22Rv1 (cell line): ENCODE measurements at regions not wholly inside any gene's neighbourhood (a gene's known extent, or its start where the extent isn't known, plus 50 kb on each side); places are given as distances from the start of the nearest gene placed in this dataset.

Source experiments
- H3K27ac ChIP-seq: fragments of 450-650 bp; 2 replicates; pipeline ENCODE4 v1.5.1; 2017
- ZFX ChIP-seq: fragments of 450-650 bp; IDR thresholded peaks from 2 replicates; pipeline ENCODE4 v1.6.1; 2017; ENCODE audit warnings: antibody characterized with exemption, borderline replicate concordance
- TF ChIP-seq, protein P1 (sequence below): fragments of 450-650 bp; IDR thresholded peaks from 2 replicates; pipeline ENCODE4 v1.5.1; 2017; ENCODE audit warnings: mild to moderate bottlenecking

DNA sequence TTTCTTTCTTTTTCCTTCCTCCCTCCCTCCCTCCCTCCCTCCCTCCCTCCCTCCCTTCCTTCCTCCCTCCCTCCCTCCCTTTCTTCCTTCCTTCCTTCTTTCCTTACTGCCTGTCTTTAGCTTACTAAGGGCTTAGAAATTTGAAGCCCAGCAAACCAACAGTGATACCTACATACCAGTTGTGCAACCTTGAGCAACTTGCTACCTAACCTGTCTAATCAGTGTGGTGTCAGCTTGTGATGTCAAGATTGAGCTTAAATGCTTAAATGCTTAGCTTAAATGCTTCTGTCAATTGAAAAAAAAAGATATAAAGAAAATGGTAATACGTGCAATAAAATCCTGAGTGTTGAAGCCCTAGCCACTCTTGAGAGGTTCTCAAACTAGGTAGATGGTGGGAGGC is 728.6 kb downstream of the TRIML1 start:
- no peak overlapping the region for H3K27ac ChIP-seq
- TF ChIP-seq, protein P1, sequence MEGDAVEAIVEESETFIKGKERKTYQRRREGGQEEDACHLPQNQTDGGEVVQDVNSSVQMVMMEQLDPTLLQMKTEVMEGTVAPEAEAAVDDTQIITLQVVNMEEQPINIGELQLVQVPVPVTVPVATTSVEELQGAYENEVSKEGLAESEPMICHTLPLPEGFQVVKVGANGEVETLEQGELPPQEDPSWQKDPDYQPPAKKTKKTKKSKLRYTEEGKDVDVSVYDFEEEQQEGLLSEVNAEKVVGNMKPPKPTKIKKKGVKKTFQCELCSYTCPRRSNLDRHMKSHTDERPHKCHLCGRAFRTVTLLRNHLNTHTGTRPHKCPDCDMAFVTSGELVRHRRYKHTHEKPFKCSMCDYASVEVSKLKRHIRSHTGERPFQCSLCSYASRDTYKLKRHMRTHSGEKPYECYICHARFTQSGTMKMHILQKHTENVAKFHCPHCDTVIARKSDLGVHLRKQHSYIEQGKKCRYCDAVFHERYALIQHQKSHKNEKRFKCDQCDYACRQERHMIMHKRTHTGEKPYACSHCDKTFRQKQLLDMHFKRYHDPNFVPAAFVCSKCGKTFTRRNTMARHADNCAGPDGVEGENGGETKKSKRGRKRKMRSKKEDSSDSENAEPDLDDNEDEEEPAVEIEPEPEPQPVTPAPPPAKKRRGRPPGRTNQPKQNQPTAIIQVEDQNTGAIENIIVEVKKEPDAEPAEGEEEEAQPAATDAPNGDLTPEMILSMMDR: no peak
- no peak for TF ChIP-seq ZFX

DNA sequence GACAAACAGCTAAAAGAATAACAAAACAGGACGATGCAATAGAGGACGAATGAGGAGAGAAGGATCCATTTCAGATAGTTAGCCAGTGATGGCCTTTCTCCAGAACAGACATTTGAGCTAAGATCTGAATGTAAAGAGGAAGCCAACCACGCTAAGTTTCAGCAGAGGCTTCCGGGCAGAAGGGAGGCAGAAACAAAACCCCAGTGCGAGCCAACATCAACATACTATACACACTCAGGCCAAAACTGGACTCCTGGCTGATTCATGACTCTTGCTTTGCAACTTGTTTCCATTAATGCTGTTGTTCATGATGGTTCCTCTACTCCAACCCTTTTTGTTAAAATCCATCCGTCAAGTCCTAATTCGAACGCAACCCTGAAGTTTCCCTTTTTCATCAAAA is 730.3 kb downstream of the TRIML1 start:
- H3K27ac ChIP-seq: no peak overlapping the region
- TF ChIP-seq, protein P1: no peak
- no peak for TF ChIP-seq ZFX

DNA sequence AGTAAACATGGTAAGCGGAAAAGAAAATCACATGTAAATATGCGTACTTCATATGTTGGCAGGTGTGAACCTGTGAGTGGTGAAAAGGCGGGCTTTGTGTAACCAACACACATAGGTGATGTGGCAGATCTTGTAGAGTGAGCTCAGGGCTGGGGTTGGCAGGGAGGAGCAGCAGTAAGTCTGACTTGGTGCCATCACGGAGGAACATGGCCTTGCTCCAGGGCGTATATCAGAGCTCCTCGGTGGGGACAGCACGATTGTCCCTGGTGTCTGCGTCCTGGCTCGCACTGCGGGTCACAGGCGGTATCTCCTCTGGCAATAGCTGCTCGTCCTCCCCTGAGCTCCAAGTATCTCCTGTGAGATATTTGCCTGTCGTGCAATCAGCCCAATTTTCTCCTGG is 733.6 kb downstream of the TRIML1 start:
- no peak overlapping the region for H3K27ac ChIP-seq
- no peak for TF ChIP-seq ZFX

DNA sequence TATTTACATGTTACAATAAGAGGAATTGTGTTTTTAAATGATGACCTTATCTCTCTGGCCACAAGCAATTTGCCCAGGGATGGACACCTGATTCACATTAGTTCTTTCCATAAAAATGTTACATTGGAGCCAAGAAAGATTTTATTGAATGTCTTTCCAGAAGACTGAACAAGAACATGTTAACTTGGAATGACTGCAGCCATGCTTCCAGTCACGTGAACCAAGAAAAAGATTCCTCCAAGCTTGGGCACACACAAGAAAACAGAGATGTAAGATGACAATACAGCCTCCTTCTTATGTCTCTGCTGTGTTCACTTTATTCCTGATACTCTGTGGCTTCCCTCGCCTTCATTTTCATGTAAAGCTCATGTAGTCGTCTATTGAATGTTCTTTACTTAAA is 737.6 kb downstream of the TRIML1 start:
- TF ChIP-seq ZFX: no peak
- TF ChIP-seq, protein P1: no peak
- no peak overlapping the region for H3K27ac ChIP-seq

DNA sequence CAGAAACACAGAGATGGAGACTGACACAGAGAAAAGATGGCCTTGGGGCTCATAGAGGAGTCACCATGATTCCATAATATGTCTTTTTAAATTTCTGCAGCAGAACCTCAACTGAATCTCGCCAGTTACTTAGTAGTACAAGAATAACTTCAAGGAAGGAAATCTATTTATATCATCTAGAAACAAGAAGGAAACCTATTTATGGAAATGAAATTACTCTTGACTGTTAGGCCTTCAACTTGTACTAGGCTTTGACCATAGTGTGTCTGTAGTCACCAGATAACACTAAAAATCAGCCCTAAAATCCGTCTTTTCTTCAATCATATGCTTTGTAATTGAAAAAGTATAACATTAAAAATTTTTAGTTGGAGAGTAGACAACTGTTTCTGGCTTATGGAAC is 740.4 kb downstream of the TRIML1 start:
- TF ChIP-seq ZFX: no peak
- TF ChIP-seq, protein P1: no peak
- H3K27ac ChIP-seq: no peak overlapping the region

DNA sequence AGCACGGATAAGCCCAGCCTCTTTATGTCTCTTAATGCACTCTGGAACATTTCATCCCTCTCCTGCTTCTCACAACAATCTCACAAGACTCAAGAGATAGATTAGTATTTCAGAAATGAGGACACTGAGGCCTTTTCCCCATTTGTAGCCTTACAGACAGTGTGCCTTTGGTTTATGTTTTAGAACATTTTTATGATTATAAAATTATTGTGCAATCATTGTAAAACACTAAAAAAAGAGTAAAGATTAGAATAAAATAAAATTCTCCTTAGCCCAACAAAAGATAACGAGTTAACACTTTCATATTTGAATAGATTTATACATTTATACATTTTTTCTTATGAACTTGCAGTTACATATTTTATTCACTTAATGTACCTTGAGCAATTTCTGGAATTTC is 748.7 kb downstream of the TRIML1 start:
- no peak overlapping the region for H3K27ac ChIP-seq
- TF ChIP-seq ZFX: no peak
- TF ChIP-seq, protein P1: no peak

DNA sequence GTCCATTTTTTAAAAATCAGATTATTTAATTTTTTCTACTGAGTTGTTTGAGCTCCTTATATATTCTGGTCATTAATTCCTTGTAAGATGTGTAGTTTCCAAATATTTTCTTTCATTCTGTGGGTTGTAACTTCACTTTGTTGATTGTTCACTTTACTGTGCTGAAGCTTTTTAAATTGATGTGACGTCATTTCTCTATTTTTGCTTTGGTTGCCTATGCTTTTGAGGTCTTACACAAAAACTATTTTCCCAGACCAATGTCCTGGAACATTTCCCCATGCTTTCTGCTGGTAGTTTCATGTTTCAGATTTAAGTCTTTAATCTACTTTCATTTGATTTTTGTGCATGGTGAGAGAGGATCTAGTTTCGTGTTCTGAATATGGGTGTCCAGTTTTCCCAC is 753.6 kb downstream of the TRIML1 start:
- no peak overlapping the region for H3K27ac ChIP-seq
- TF ChIP-seq, protein P1: no peak
- no peak for TF ChIP-seq ZFX

DNA sequence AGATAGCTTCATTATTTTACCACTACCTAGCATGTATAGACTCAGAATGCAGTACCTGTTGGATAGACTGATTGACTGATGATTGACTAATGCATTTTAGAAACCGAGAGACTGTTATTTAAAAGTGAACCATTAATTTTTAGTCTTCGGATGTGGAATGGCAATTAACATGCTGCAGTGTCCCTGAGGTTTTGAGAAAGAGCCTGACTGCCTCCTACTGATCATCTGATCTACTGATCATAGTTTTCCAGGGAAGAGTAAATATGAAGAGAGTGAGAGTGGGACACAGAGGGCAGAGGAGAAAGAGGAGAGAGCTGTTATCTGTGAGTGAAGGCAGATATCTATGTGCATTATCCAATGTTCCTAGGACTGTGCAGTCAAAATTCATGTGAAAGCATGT is 764.7 kb downstream of the TRIML1 start:
- H3K27ac ChIP-seq: no peak overlapping the region
- TF ChIP-seq ZFX: no peak
- TF ChIP-seq, protein P1: no peak
